HG03135 (cell line): ENCODE measurements at regions not wholly inside any gene's neighbourhood (a gene's known extent, or its start where the extent isn't known, plus 50 kb on each side); places are given as distances from the start of the nearest gene placed in this dataset.

Experiments
- ATAC-seq: cut with Tn5 transposase; IDR thresholded peaks from one replicate; pipeline ENCODE4 v1.9.1; 2021; ENCODE audit warnings: mild to moderate bottlenecking, moderate library complexity; ENCODE audit not compliant: unreplicated experiment

DNA sequence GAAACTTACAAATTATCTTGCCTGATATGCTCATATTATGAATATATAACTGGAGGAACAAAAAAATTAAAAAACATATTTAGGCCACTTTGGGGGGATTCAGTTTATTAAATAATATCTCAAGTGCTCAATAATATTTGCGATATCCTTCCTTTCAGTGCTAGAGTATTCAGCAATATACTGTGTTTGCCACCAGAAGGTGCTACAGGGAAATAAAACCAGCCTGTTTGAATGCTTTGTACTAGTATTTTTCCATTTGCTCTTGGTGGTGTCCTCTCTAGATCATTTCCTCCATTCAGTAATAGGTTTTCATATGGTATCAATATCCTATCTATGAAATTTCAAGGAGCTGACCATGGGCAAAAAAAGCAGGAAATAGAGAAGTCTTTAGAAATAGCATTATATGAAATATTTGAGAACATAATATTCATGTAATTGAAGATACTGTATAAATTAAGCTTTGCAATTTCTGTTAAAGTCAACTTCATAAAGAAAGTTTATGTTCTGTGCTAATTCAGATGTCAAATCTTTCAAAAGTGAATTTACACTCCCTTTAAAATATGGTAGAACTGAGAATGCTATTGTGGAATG is 106.2 kb upstream of the NAV3 start:
- ATAC-seq: no peak

DNA sequence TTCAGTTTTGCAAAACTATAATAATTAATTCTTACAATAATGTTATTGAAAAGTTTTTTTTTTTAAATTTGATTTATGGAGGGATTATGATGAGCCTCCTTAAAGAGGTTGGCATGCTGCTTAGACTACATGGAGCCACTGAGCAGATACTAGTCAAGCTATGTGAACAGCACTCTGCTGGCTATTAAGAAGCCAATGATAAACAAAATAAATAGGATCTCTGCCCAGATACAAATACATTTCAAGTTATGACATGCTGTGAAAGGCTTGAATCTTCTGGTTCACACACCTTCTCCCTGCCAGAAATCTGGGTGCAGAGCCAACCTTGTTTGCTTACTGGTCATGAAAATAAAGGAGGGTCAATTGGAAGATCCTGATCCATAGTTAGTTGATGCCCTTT is 107.4 kb upstream of the NAV3 start:
- no peak for ATAC-seq

DNA sequence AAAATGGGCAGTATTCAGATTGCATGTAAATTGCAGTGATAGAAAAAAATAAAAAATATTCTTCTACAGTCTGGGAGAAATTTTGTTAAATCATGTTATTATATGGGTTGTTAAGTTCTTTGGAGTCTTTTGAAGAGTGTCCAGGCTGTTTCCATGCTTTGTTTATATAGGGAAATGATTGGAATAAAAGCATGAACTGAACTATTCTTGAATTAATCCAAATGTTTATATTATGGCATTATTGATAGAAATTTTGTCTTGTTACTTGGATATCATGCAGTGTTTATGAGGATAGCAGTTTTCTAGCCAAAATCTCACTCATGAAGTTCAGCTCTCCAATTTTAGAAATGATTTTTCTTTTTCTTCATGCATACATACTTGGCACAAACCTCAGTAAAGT is 108.2 kb upstream of the NAV3 start:
- no peak for ATAC-seq

DNA sequence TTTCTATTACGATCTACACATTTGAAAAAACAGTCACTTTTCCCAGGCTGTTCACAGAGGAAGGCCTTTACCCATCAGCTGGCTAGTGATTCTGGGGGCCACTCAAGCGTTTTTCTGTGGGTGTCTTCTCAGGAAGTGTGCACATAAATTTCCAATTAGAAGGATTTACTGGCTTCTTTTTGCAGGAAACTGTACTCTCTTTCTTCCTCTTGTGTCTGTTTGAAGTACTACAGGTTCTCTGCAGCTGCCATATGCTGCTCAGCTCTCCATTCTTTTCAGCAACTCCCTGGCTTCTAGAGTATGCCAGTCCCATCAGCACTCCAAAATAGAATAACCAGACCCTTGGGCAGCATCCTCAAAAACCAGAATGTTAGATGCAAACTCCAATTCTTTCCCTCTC is 110.4 kb upstream of the NAV3 start:
- ATAC-seq: no peak

DNA sequence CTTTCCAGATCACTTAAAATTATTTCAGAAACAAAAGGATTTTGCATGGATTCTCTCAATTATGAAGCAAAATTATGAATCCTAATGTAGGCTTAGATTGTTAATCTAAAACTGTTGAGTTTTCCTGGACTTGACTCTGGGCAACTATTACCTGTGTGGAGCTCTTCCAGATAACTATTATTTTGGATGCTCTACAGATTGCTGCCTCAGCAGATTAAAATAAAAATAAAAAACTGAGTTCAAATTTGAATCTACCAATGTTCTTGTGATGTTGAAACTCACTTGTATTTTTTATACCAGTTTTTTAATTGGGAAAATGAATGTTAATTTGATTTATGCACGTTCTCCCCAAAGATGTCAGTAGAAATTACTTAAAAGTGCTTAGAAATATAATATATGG is 120.5 kb upstream of the NAV3 start:
- ATAC-seq: no peak

DNA sequence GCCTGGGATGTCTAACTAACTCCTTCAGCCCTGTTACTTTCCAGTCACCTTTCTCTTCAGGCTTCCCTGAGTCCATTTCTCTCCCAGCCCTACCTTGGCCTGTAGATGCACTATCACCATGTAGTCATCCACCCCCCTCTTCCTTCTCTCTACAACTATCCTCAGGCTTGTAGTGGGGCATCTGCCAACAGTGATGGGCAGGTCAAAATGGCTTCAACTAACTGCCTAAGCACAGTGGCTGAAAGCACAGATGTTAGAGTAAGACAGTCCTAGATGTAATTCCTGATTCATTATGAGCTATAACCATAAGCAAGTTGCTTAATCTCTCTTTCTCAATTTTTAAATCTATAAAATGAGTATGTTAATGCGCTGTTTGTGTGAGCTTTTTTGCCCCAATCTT is 133.6 kb upstream of the NAV3 start:
- ATAC-seq: no peak

DNA sequence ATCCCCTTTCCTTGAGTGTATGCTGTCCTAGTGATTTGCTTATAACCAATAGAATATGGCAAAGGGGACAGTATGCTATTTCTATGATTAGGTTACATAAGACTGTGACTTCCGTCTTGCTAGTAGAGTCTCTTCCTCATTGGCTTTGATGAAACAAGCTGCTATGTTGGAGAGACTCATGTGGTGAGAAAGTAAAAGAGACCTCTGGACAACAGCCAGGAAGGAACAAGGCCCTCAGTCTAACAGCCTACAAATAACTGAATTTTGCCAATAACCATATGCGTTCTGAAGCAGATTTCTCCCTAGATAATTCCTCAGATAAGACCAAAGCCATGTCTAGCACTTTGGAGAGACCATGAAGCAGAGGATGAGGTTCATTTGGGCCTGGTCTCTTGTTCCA is 134.5 kb upstream of the NAV3 start:
- ATAC-seq: no peak

DNA sequence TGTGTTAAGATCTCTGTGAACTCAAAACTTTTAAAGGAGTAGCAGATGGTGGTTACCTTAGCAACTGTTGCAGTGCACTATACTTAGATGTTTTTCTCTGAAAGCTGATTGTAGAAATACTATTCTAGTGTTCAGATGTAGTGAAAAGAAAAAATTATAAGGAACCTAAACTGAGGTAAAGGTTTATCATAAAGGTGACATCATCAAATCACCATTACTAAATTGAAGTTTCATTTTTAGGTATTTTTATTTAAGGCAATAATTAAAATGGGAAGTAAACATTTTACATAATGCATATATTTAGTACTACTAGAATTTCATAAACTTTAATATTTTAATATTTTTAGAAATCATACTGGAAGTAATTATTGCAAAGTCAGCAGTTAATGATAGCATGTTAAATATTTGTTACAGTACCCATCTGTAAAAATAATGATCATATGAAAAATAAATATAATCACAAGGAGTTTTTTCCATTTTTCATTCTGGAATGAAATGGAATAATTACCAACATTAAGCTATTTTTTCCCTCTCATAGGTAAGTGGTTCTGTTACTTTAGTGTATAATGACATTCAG is 141.1 kb upstream of the NAV3 start:
- ATAC-seq: no peak

DNA sequence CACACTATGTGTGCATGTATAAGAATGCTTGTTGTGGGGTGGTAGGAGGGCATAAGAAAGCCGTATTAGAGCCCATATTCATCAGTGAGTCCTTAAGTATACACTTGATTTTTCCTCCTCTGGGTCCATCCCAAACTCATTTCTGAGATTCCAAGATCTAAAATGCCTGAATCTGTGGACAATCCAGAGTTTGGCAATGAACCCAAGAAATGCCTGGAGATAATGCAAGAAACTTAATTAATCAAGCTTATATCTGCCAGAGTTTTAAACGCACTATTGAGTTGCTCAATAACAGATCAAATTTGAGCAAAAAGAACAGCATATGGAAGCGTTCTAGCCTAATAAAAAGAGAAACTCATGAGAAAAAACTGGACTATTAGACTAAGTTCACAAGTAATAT is 143.4 kb upstream of the NAV3 start:
- ATAC-seq: no peak

DNA sequence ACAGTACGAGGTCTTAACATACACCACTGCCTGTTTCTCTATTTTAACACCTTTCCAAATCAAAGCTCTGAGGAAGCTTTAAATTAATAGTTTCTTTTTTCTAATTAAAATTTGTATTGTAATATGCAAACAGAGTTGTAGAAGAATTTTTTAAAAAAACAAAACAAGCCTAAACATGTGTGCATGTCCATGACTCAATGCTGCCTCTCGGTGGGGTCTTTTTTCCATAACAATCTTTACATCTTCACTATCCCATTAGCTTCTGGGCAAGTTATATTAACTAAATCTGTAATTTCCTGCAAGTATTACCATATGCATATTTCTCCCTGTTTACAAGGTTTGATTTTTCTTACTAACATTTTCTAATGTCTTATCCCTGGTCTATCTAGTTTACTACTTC is 143.9 kb upstream of the NAV3 start:
- ATAC-seq: no peak

DNA sequence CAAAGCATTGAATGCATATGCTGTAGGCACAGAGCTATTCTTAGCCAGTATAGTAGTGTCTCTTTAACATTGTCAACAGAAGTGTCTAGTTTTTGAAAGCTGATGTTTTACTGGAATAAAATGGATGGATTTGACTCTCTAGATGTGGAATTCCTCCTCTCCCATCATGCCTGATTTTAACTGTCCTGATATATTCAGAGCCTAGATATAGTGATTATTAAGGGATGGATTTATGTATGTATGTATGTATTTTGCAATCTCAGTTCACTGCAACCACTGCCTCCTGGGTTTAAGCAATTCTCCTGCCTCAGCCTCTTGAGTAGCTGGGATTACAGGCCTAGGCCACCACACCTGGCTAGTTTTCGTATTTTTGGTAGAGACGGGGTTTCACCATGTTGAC is 144.8 kb upstream of the NAV3 start:
- no peak for ATAC-seq

DNA sequence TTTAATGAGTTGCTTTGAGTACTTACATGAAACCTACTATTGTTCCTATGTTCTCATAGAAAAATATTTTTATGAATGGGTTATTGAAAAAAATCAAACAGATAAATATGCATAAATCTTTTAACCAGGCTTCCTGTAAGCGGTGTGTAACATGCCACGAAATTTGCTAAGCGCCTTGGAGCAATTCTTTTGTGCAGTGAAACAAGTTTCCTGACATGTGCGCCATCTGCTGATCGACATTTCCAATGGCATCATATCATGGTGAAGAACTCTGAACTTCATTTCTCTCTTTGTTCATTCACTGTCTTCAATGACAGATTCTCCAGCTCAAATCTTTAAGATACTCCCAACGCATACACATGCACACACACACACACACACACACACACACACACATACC is 145.6 kb upstream of the NAV3 start:
- no peak for ATAC-seq

DNA sequence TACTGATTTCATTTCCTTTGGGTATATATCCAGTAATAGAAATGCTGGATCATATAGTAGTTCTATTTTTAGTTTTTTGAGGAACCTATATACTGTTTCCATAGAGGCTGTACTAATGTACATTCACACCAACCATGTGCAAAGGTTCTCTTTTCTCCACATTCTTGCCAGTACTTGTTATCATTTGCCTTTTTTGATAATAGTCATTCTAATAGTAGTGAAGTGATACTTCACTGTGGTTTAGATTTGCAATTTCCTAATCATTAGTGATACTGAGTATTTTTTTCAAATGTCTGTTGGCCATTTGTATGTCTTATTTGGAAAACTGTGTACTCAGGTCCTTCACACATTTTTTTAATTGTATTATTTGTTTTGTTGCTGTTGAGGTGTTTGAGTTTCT is 148.2 kb upstream of the NAV3 start:
- ATAC-seq: no peak

DNA sequence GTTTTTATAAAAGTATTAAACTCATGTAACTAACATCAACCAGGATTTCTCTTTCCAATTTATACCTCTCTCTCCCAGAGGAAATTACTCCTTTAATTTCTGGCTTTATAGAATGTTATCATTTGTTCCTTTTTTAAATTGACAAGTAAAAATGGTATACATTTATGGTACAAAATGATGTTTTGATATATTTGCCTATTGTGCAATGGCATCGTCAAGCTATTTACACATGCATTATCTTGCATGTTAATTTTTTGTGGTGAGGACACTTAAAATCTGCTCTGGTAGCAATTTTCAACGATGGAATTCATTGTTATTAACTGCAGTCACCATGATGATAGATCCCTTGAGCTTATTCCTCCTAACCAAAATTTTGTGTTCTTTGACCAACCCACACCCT is 149.0 kb upstream of the NAV3 start:
- ATAC-seq: no peak

DNA sequence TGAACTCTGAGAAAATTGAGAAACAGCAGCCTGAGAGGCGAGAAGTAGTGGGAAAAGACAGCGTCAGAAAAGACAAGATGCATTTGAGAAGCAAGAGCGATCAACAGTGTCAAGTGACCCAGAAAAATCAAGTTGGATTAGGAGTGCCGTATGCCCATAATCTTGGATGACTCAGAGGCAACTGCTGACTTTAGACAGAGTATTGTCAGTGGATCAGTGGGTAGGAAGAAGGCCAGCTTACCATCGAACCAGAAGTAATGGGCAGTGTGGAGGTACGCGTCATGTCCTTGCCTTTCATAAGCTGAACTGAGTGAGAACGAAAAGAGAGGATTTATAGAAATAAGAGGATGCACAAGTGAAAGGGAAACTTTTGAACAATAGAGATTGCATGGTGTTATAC is 151.0 kb upstream of the NAV3 start:
- ATAC-seq: no peak

DNA sequence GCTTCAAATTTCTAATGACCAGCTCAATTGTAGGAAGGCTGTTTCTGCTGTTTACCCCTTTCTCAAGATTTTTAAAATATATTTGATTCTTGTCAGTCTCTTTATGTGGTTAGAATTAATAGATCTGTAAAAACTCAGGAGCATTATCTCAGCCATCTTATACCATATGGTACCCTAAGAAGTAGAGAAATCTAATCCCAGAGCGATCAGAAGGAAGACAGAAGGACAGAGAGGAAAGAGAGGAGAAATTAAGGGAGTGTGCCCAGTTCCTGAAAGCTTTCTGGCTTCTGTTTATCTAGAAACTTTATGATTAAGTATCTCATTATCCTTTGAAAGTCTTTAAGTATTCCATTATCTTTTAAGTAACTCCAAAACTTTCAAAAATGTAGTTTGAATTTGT is 152.1 kb upstream of the NAV3 start:
- no peak for ATAC-seq

DNA sequence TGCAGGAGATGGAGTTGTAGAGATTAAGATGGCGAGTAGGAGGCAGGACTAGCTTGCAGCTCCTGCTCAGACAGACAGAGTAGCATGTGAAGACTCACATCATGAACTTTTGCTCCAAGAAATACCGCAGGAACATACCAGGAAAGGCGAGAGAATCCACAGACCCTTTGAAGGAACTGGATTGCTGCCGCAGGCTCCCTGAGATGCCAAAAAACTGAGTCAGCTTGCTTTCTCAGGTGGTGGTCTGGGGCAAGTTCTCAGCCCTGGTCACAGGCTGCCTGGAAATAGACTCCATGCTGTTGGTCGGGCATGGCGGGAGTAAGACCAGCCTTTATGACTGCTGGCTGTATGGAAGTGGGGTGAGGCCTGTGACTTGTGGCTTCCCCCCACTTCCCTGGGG is 163.6 kb upstream of the NAV3 start:
- no peak for ATAC-seq

DNA sequence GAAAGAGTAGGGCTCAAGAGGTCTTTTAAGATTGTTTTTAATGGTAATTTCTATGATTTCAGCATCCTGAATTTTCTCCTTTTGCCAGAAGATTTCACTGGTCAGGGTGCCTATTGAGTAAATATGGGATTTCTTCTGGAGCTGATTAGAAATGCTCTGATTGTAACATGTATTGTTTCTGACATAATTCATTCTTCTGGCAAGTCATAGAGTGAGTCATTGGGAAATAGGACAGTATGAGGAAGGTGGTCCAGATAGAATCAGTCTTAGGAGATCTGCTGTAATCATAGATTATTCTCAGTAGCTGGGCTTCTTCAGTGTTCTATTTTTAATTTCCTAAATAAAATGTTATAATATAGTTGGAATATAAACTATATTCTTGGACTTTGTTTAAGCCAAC is 182.0 kb upstream of the NAV3 start:
- no peak for ATAC-seq

DNA sequence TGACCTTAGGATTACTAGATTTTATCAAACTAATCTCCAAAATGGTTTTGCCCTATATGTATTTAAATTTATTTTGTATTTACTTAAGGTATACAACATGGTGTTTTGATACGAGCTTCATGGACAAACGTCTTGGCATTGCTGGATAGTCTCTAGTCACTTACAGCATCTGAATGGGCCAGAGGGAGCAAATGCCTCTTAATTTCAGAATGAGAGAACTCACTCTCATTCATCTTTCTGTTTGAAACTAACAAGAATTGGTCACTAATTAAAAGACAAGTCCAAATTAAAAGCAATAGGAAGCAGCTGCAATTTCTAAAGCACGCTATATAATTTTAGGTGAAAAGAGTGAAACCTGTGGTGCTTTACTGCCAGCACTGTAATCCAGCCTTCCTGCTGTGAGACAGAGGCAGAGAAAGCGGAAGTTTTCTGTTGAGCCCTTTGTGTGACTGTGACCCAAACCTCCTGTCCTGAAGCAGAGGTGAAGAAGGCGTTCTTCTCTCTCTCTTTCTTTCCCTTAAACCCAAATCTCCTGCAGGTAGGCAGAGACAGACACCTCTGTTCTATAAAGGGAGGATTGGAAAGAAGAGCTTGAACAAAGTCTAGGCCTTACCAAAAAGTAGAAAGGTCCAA is 184.6 kb upstream of the NAV3 start:
- ATAC-seq: peak; percentile 77

DNA sequence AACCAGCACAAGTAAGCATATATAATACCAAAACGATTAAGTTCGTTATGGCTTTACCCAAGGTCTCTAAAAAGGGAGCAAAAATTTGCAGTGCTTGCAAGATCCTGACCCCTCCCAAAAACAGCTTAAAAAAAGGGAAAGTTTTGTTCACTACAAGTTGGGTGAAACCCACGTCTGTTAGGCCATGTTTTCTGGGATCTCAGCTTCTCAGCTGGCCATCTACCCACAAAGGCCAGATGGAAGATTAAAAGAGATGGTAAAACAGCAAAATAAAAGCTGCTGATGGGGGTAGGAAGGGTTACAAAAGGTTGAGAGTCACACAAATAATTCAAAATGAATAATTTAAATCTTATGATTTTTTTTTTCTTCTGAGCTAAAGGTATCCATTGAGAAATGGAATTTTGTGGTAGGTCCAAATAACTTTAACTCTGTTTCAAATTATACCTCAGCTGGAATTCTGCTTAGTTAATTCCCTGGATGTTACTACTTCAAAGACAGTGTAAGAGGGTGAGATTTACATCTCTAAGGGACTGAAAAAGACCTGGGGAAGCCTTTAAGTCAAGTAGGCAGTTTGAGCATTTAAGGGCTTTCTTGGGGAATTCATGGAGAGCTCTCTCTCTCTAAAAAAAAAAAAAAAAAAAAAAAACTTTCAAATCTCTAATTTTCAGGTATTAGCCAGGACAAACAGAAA is 185.6 kb upstream of the NAV3 start:
- no peak for ATAC-seq

DNA sequence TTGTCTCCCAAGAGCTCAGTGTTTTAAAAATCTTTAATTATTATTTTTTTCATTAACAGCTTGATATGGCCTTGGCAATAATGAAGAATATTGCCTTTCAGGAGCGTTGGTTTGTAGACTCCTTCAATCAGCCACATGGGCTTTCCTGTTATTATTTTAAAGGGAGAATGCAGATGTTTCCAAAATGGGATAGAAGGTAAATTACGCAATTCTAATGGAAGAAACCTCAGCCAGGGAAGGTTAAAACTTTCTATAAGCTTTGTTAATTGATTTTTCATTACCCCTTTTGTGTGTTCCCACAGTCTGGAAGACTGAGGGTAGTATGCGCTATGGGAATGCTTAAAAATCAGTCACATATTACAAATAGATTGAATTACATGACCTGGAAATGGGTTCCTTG is 188.4 kb upstream of the NAV3 start:
- no peak for ATAC-seq

DNA sequence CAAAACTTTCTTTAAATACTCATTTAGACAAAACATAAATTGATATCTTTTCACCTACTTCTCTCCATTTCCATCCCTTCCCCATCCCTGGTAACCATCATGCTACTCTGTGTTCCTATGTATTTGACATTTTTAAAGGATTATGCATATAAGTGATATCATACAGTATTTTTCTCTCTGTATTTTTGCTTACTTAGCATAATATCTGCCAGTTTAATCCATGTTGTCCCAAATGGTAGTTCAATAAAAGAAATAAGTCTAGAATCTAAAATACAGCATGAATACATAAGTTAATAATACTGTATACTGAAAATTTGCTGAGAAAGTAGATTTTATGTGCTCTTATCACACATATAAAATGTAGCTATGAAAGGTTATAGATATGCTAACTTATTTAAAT is 190.3 kb upstream of the NAV3 start:
- ATAC-seq: no peak
